ENCODE measurements at regions not wholly inside any gene's neighbourhood (a gene's known extent, or its start where the extent isn't known, plus 50 kb on each side); places are given as distances from the start of the nearest gene placed in this dataset.

- Histone ChIP-seq H3K27ac (ENCODE audit: control insufficient read depth, insufficient read depth, low read length) (no peak overlapping the region), H3K9me1 (ENCODE audit: control insufficient read depth, extremely low read depth, insufficient read depth, low read length) (peaks cover 2% of the 10 kb centered on the region), H3K36me3 (ENCODE audit: control insufficient read depth in 2 of 2, extremely low read depth in 1 of 2, insufficient read depth in 2 of 2, low read length in 2 of 2) (no peaks in the 10 kb centered on the region), H3K4me2 (ENCODE audit: control insufficient read depth, extremely low read depth, insufficient read depth, low read depth, low read length) (no peak overlapping the region), H3K79me2 (ENCODE audit: control insufficient read depth, insufficient read depth, low read length) (no peaks in the 10 kb centered on the region), H3K4me3 (ENCODE audit: control insufficient read depth in 2 of 3, extremely low read depth in 1 of 3, insufficient read depth in 2 of 3, low read depth in 1 of 3, low read length in 3 of 3) (no peak overlapping the region), H3K4me1 (ENCODE audit: control insufficient read depth, extremely low read depth, insufficient read depth, low read length) (peaks cover 16% of the 10 kb centered on the region), H3K9ac (ENCODE audit: control insufficient read depth, extremely low read depth, insufficient read depth, low read length) (no peak overlapping the region), H3K27me3 (ENCODE audit: control insufficient read depth, extremely low read depth, insufficient read depth, low read length) (peaks cover 5% of the 10 kb centered on the region), H2AFZ (ENCODE audit: control insufficient read depth, low read length) (no peak overlapping the region), H3K9me3 (ENCODE audit: control insufficient read depth, low read depth, low read length) (no peaks in the 10 kb centered on the region), H4K20me1 (ENCODE audit: control insufficient read depth, extremely low read depth, insufficient read depth, low read length) (no peaks in the 10 kb centered on the region)
- FAIRE-seq: no peak
- no peak for DNase-seq (ENCODE audit: low read depth, low spot score)
- dilution Hi-C loops (cut with MboI; ENCODE audit: extremely low pct_ligation_motif_present, low sequenced_read_pairs): no loop called here
- TF ChIP-seq CTCF (optimal IDR thresholded peaks at IDR 0.05 in 1 of 3, IDR thresholded peaks at IDR 0.05 in 1 of 3, conservative IDR thresholded peaks at IDR 0.05 in 1 of 3; ENCODE audit: extremely low read depth in 1 of 3, insufficient read depth in 2 of 3, low read length in 3 of 3): no peak
- TF ChIP-seq EZH2 (IDR thresholded peaks at IDR 0.05; ENCODE audit: low read length): no peak
Measured at GRCh38 chr10:124291001-124291701, 127.6 kb downstream of the OAT start.

- TF ChIP-seq EZH2 (IDR thresholded peaks at IDR 0.05; ENCODE audit: low read length): no peak
- no peak for TF ChIP-seq CTCF (optimal IDR thresholded peaks at IDR 0.05 in 1 of 3, IDR thresholded peaks at IDR 0.05 in 1 of 3, conservative IDR thresholded peaks at IDR 0.05 in 1 of 3; ENCODE audit: extremely low read depth in 1 of 3, insufficient read depth in 2 of 3, low read length in 3 of 3)
- peaks cover 6% of the 10 kb centered on the region for H3K4me1 ChIP-seq (ENCODE audit: control insufficient read depth, extremely low read depth, insufficient read depth, low read length)
- no peak overlapping the region for H2AFZ ChIP-seq (ENCODE audit: control insufficient read depth, low read length)
- H3K27me3 ChIP-seq (ENCODE audit: control insufficient read depth, extremely low read depth, insufficient read depth, low read length): peaks cover 7% of the 10 kb centered on the region
- H3K4me3 ChIP-seq (ENCODE audit: control insufficient read depth in 2 of 3, extremely low read depth in 1 of 3, insufficient read depth in 2 of 3, low read depth in 1 of 3, low read length in 3 of 3): no peak overlapping the region
- H3K79me2 ChIP-seq (ENCODE audit: control insufficient read depth, insufficient read depth, low read length): no peaks in the 10 kb centered on the region
- FAIRE-seq: no peak
- no peaks in the 10 kb centered on the region for H3K36me3 ChIP-seq (ENCODE audit: control insufficient read depth in 2 of 2, extremely low read depth in 1 of 2, insufficient read depth in 2 of 2, low read length in 2 of 2)
- peaks cover under 1% of the 10 kb centered on the region for H3K9me1 ChIP-seq (ENCODE audit: control insufficient read depth, extremely low read depth, insufficient read depth, low read length)
- H4K20me1 ChIP-seq (ENCODE audit: control insufficient read depth, extremely low read depth, insufficient read depth, low read length): no peaks in the 10 kb centered on the region
- no peaks in the 10 kb centered on the region for H3K9me3 ChIP-seq (ENCODE audit: control insufficient read depth, low read depth, low read length)
- dilution Hi-C loops (cut with MboI; ENCODE audit: extremely low pct_ligation_motif_present, low sequenced_read_pairs): no loop called here
- no peak overlapping the region for H3K4me2 ChIP-seq (ENCODE audit: control insufficient read depth, extremely low read depth, insufficient read depth, low read depth, low read length)
- no peak overlapping the region for H3K27ac ChIP-seq (ENCODE audit: control insufficient read depth, insufficient read depth, low read length)
- no peak for DNase-seq (ENCODE audit: low read depth, low spot score)
- no peak overlapping the region for H3K9ac ChIP-seq (ENCODE audit: control insufficient read depth, extremely low read depth, insufficient read depth, low read length)
Measured at GRCh38 chr10:124289851-124290795, 128.6 kb downstream of the OAT start.
